GM21825 (cell line): ENCODE measurements at regions not wholly inside any gene's neighbourhood (a gene's known extent, or its start where the extent isn't known, plus 50 kb on each side); places are given as distances from the start of the nearest gene placed in this dataset.
"Not testable (repeated sequence)": the region's sequence is repeated elsewhere in the genome, so short reads cannot be mapped to it uniquely, and the experiment has no call there.

Experiments
- ATAC-seq: cut with Tn5 transposase; IDR thresholded peaks from one replicate; pipeline ENCODE4 v1.9.1; 2021; ENCODE audit warnings: mild to moderate bottlenecking, moderate library complexity; ENCODE audit not compliant: unreplicated experiment

GRCh38 chr2:145383961-145384360 lies 864.0 kb upstream of the ZEB2 start:
- no peak for ATAC-seq

- ATAC-seq = no peak
These were observed 860.6 kb upstream of the ZEB2 start for GRCh38 chr2:145380436-145381017.

GRCh38 chr2:145379934-145380333 lies 860.0 kb upstream of the ZEB2 start:
- no peak for ATAC-seq

- ATAC-seq = no peak
These were observed 854.2 kb upstream of the ZEB2 start for GRCh38 chr2:145374165-145374564.

GRCh38 chr2:145367334-145367733 lies 847.4 kb upstream of the ZEB2 start:
- ATAC-seq = not testable (repeated sequence)

GRCh38 chr2:145366341-145366740 lies 846.4 kb upstream of the ZEB2 start:
- no peak for ATAC-seq

- ATAC-seq = no peak
These were observed 840.3 kb upstream of the ZEB2 start for GRCh38 chr2:145360129-145360790.

- no peak for ATAC-seq
These were observed 839.6 kb upstream of the ZEB2 start for GRCh38 chr2:145359561-145359960.

- ATAC-seq = no peak
These were observed 836.1 kb upstream of the ZEB2 start for GRCh38 chr2:145356056-145356455.

- ATAC-seq = no peak
These were observed 832.6 kb upstream of the ZEB2 start for GRCh38 chr2:145352484-145352883.

GRCh38 chr2:145351864-145352425 lies 832.0 kb upstream of the ZEB2 start:
- no peak for ATAC-seq

- ATAC-seq = no peak
These were observed 830.1 kb upstream of the ZEB2 start for GRCh38 chr2:145350011-145350410.

- no peak for ATAC-seq
These were observed 824.3 kb upstream of the ZEB2 start for GRCh38 chr2:145344076-145344724.

- no peak for ATAC-seq
These were observed 823.4 kb upstream of the ZEB2 start for GRCh38 chr2:145343287-145343686.

GRCh38 chr2:145341536-145341935 lies 821.6 kb upstream of the ZEB2 start:
- no peak for ATAC-seq

GRCh38 chr2:145339646-145340045 lies 819.7 kb upstream of the ZEB2 start:
- ATAC-seq = no peak

- no peak for ATAC-seq
These were observed 812.4 kb upstream of the ZEB2 start for GRCh38 chr2:145332210-145332898.

- no peak for ATAC-seq
These were observed 810.1 kb upstream of the ZEB2 start for GRCh38 chr2:145329971-145330370.

- ATAC-seq = no peak
These were observed 805.6 kb upstream of the ZEB2 start for GRCh38 chr2:145325485-145325884.

GRCh38 chr2:145324748-145325147 lies 804.8 kb upstream of the ZEB2 start:
- no peak for ATAC-seq

- no peak for ATAC-seq
These were observed 803.6 kb upstream of the ZEB2 start for GRCh38 chr2:145323512-145323911.
